GM21390 (cell line): ENCODE measurements at regions not wholly inside any gene's neighbourhood (a gene's known extent, or its start where the extent isn't known, plus 50 kb on each side); places are given as distances from the start of the nearest gene placed in this dataset.

Experiments
- ATAC-seq: cut with Tn5 transposase; IDR thresholded peaks from one replicate; pipeline ENCODE4 v1.9.1; 2021; ENCODE audit not compliant: unreplicated experiment

DNA sequence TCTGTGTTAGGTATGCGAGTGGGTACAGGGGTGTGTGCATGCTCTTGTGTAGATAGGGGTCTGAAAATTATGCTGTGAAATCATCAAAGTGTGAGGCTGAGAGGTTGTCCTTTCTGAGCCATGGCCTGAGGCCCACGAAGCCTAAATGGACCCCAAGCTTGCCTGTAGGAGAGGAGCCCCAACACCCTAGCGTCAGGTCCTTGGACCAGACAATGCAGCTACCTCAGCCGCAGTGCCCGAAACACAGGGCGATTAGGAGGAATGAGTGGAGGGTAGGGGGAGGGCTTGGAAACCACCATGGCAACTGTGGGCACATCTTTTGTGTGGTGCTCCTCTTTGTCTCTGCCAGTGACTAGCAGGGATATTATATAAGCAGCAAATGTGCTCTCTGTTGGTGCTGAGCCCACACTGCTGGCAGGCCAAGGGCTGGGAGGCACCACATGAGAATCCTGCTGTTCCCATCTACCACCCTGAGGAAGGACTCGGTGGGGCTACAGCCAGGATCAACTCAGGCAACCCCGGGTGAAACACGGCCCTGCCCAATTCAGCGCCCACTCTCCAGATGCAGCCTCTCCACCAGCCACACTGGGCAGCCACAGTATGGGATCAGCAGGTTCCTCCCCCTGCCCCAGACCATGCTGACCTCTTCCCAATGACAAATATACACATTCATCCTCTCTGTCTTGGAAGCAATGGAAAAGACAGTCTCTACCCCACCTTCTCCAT, 84.6 kb upstream of the FSTL4 start:
- no peak for ATAC-seq

DNA sequence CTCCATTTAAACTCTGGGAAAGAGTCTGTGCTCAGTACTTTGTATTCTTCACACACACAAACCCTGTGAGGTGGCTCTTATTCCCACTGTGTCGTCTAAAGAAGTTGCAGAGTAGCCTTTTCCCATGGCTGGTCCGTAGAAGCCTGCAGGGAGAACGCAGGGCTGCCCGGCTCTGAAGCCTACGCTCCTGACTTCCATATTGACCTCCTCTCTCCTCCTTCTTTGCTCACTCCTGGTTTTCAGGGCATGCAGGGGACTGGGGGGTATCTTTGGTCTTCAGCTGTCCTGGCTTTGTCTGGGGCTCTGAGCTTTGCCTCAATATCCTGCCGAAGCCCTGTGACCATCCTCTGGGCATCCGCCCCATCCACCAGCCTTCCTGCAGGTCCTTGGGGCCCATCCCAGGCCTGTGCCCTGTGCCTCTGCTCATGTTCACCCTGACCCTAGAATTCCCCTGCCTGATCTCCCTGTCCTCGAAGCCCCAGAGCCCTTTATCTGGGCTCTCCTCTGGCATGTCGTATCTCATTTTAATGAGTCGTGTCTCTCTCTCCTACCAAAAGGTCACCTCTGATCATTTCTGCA, 83.8 kb upstream of the FSTL4 start:
- no peak for ATAC-seq

DNA sequence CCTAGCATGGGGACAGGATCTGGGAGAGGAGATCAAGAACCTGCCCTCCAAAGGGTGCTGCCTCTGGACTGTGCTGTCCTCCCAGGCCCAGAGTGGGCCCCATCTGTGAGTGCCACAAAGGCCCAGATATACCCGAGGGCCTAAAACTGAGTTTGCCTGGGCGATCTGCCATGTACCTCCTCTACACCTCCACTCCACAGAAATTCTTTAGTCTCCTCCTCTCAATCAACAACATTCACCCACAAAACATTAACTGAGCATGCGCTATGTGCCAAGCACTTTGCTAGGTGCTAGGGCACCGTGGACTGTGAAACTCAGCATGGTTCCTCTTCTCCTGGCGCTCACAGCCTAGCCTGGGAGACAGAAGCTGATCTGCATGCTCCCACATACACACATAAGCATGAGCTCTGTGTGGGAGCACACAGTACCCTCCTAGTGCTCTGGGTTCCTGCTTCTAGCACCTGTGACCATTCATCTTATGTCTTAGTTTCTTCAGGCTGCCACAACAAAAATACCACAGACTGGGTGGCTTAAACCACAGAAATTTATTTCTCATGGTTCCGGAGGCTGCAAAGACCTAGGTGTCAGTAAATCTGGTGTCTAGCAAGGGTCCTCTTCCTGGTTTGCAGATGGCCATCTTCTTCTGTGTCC, 82.0 kb upstream of the FSTL4 start:
- ATAC-seq = no peak

DNA sequence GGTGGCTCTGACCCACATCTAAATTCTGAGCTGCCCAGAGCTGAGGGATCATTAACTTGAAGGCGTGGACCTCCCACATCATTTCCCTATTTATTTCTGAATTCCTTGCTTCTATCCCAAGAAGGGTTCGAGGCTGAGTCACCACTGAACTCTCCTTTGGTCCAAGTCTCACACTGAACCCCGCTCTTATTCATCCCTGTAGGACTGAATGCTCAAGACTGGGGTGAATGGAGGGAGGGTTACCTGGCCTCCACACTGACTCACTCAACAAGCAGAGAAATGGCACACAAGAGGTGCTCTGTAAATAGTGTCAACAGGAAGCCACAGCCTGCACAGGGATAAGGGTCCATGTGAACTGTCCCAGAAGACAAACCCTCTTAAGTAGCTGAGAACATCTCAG, 79.1 kb upstream of the FSTL4 start:
- no peak for ATAC-seq

DNA sequence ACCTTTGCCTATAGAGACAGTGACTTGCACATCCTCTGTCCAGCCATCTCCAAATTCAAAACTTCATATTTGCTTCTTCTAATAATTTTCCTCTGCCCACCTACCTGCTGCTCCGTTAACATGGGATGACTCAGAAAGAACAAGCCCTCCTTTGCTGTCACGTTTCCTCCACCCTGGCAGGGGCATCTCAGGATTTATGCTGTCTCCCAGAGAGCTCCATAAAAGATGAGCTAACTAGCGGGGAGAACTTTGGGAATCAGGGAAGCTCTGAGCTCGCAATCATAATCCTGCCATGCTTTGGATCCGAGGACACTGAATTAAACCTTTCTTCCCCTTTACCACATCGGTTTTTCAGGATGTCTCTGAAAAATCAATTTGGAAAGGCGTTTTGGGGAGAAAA, 78.4 kb upstream of the FSTL4 start:
- no peak for ATAC-seq

DNA sequence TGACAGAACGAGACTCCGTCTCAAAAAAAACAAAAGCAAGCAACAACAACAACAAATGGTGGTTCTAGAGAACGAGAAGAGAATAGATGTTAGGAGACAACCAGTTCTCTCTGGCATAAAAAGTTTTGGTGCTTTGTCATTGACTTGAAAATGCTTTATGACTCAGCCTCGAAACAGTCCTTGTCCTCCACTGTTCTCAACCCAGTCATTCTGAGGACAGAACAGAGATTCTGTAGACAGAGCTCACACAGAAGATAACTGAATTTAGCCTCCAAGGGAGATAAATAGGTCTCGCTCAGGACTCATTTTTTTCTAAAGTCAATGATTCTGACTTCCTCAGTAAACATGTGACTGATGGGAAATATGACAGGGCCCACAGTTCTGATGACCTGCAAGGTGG, 76.0 kb upstream of the FSTL4 start:
- peak; percentile 48 for ATAC-seq

DNA sequence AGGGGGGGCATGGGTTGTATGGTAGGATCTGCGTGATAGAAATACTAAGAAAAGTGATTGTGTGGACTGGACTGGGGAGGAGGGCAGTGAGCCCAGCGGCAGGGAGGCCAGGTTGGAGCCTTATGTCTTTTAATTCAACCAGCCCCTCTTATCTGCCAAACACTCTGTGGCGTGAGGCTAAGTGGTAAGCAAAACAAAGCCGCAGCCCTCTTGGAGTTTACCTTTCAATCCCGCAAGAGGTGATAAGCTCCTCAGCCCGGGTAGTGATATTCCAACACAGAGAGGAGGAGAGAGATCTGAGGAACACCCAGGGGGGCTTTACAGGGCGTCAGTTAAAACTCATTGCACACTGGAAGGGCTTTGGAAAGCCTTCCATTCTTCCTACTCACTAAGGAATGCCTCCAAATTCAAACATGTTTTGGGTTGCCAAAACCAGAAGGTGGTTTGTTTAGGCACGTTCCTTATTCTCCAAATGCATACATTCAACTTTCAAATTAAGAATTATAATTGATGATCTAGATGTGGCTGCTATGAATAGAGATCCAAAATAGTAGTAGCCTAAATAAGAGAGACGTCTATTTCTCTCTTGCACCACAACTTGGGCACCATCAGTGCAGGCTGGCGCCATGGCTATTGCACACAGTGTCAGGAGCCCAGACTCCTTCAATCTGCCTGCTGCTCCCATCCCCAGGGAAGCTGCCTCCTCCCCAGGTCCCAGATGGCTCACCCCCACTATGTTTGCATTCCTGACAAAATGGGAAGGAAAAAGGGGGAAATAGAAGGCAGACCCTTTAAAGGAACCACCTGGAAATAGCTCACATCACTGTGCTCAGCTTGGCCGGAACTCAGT, 75.1 kb upstream of the FSTL4 start:
- ATAC-seq = no peak

DNA sequence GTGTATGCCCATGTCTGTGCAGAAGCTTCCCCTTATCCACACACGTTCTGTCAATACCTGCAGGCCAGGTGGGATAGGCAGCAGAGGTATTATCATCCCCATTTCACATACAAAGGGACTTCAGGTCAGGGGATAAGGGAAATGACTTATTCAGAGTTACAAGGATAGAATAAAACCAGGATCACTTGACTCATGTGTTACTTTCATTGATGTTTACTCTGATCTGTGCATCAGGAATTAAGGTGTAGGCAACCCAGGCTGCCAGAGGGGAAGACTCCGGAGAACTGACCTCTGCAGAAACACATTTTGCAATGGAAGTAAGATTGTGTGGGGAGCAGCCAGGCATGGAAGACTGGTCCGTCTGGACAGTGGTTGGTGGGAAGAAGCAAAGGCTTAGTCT, 74.2 kb upstream of the FSTL4 start:
- no peak for ATAC-seq

DNA sequence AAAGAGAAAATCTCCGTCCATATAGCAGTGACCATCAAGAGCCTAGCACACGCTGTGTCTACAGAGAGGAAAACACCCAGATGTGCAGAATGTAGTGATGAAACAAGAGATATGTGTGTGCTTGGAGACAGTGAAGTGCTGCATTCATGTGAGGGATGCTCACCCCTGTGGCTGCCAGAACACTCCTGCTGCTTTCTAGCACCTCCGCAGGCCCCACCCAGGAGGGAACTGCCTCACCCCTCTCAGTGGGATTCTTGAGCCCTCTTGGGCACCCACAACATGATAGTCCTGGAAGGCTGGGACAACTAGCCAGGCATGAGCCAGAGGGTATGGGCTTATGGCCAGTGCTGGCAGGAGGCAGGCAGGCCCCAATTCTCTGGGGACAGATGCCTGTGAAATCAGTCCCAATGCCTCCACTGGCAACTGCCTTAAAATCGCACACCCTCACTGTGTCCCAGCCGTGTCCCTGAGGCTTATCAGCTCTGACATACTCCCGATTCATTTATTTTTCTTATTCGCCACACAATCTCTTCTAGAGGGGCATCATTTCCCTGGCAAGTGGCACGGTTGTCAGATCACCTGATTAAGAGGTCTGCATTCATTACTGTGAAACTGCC, 73.2 kb upstream of the FSTL4 start:
- no peak for ATAC-seq

DNA sequence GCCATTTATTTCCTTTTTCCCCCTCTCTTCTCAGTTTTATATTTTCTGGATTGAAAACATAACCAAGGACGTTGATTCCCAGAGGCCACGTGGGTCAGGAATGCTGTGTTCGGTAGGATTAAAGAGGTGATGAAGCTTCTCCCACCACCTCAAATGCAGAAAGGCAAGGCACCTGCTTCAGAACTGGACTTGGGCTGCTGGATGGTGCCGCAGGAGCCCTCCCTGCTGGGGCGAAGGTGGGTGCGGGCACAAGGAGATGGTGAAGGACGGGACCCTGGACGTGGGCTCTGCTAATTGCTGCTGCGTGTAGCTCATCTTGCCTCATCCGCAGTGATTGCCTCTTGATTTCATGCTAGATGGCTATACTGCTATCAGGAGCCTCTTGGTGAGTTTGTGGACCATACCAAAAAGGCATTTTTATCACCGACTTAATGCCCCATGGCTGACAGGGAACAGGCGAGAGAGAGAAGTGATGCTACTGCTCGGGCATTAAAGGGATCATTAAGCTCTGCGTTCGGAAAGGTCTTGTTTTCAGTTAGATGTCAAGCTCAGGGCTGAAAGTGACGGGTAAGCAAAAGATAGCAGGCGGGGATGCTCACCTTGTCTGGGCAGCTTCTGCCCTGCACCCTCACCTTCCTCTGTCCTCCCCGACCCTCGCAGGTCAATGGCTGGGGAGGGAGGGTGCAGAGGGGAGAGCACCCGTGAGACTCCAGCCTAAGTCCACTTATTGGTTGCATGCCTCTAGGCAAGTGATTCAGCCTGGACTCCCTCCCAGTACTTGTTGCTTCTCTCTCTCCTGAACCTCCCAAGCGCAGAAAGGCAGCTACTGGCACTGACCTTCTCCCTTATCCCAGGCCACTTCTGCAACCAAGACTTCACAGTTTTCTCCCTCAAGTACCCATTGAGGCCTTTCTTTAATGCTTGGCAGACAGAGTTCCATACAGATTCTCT, 71.6 kb upstream of the FSTL4 start:
- no peak for ATAC-seq

DNA sequence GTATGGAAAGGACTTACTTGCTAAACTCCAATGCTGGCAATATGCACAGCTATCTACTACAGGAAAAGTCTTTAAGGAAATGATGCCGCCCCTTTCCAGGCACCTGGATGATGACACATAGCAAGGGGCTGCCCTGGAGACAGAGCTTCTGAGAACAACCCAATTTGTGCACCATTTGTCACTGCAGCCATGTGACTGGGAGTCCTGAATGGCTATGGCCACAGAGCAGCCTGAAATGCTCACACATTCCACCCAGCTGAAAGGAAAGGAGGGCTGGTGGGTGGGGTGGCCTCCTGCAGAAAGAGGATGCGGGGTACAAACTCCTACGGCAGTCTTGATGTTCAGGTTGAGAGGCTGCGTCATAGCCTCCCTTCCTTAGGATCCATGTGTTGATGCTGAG, 70.1 kb upstream of the FSTL4 start:
- no peak for ATAC-seq

DNA sequence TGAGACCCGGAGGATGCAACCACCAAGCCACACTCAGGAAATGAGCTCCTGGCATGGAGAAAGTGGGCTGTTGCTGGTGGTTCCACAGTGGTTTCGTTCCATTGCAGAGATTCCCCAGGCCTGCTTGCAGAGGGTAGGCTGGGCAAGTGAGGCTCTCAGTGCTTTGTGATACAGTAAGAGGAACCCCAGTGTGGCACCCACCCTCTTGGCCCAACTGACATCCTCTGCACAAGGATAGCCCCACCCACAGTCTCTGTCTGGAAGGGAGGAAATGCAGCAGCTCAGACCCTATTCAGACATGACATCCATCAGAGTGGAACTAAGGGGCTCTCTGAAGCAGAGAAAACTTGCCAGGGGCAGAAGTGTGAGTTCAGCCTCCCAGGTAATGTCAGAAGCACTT, 69.6 kb upstream of the FSTL4 start:
- no peak for ATAC-seq

DNA sequence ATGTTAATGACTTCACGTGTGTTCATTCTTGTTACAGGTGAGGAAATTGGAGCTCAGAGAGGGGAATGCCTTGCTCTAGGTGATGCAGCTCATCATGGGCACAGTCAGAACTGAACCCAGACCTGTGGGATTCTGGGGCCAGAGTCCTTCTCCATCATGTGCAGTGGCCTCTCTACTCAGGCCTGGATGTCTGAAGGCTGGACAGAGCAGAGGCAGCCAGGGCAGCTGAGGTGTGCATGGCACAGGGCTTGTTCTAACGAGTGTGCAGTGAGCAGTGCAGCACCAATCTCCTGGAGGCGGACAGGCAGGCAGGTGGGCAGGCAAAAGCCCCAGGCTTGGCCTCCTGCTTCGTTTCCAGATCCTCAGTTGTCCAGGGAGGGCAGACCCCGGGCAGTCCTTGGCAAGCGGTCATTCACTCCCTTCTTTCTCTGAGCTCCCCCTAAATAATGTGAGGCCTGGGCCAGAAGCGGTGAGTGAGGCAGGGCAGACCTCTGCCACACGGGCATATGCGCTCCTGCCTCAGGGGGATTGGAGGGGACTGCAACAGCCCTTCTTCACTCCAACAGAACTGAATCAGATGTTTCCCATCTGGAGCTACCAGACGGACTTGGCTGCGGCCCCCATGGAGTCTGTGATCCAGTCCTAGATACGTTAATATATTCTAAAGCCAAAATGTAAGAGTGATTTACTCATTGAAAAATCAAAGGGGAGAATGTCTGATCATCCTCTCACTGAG, 68.7 kb upstream of the FSTL4 start:
- ATAC-seq = no peak

DNA sequence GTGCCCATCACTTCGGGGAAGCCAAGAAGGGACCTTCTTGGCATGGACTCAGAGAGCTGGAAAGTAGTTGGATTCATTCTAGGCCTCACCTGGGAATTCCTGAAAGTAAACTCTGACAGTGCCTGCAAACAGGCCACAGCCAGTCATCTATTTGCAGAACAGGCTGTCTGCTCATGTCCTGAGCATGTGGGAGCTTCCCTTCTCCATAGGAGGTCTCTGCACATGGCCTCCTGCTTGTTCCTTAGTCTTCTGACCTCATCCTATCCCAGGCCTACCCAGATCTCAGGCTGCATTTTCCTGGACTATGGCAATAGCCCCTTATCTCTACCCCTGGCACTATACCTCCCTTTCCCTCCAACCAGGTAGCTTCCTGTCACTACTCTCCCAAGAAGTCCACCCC, 67.2 kb upstream of the FSTL4 start:
- no peak for ATAC-seq

DNA sequence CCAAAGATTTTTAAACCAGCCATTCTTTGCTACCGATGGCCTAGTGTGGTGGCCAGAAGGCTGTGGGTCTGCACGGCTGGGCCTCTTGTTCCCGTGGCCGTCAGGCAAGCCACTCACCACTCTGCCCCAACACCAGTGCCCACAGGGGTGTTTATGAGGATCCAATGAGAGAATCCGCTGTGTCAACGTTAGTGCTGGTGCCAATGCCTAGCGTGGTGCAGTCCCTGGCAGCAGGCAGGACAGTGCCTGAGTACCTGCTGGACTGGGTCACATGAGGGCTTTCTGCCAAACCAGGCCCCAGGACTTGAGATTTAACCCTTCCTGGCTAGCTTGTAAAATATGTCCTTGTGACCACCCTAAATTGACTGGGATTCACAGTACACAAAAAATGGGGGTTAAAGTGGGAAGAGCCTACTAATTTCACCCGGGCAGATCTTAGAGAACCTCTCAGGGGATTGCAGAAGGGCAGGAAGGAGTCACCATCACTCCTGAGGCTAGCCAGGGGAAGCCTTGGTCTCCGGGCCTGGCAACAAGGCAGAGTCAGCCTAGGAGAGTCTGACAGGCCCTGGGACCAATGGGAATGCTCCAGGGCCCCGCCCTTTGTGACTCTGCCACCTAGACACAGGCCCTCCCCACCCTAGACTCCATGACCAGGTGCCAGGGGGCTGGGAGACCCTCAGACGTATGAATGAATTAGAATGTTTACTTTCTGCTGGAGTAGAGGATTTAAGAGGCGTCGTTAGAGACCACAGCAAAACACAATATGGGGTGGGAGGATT, 63.2 kb upstream of the FSTL4 start:
- ATAC-seq = no peak

DNA sequence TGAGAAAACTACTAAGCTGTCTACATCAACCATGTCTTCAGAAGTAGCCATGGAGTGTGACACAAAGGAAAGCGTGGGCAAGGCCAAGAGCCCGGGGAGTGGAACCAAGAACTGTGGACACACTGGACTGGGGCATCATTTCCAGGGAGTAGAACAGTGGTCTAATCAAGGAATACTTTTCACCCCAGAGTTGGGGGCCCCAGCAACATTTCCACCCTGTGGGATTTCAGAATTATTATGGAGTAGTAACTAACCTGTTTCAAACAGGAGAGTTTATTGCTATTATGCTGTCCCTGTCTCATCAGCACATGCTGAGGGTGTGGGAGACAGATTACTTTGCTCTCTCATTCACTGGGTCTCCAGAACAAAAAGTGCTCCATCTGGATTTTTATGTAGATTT, 58.0 kb upstream of the FSTL4 start:
- no peak for ATAC-seq

DNA sequence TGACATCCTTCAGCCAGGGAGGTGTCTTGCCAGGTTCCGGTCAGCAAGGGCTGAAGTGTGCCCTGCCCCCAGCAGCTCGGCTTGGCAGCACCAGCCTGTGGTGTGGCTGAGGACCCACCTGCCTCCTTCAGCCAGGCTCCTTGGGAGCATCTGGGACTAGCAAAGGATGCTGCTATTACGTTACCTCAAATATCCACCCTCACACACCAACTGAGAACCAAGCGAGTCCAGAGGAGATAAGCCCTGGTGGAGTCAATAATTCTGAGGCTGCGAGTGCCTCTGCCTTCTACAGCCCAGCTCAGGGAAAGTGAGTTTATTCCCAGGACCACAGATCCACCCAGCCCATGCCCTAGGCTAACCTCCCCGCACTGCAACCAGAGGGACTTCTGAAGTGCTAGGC, 57.1 kb upstream of the FSTL4 start:
- no peak for ATAC-seq

DNA sequence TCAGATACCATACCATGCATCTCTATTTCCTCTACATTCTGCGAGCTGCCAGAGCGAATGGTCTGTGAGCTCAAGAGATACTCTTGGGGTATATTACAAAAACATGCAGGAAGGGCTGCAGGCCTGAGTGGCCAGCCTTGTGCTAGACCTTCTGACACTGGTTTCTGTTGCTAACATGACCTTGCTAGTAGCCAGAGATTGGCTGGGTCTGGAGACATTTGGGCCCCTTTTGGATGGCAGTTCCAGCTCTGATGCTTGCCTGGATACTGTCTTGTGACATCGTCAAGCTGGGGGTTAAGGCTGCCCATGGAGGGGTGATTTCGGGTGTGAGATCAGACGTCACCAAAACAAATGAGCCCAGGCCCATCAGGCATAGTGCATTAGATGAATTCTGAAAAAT, 56.1 kb upstream of the FSTL4 start:
- no peak for ATAC-seq

DNA sequence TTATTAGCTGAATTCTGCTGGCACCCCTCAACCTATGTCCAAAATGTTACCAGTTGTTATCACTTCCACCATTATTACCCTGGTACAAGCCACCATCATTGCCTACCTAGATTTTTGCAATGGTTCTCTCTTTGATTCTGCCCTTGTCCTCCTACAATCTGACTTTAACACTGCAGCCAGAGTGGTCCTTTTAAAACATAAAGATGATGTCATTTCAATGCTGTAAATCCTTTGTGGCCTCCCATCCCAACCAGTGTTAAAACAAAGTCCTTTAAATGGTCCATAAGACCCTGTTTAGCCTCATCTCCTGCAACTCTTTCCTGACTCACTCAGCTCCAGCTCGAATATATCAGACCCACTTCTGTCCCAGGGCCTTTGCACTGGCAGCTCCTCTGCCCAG, 54.9 kb upstream of the FSTL4 start:
- no peak for ATAC-seq
